HCT116 (cell line): ENCODE measurements at regions not wholly inside any gene's neighbourhood (a gene's known extent, or its start where the extent isn't known, plus 50 kb on each side); places are given as distances from the start of the nearest gene placed in this dataset.

ENCODE experiments used
- ATAC-seq: fragments of 200-7000 bp; cut with Tn5 transposase; 2 replicates; pipeline ENCODE4 v1.9.1; 2020; ENCODE audit warnings: mild to moderate bottlenecking, moderate library complexity
- BruUV-seq: library from RNA; stranded (reverse); fragments of 400-500 nt; replicated peaks from 2 replicates; lab custom pipeline; 2021; lab: Mats Ljungman, UMichigan
- CTCF ChIA-PET: fragments of 300-600 bp; sonication (Branson Sonifier 250); formaldehyde crosslinking; loops from one replicate; lab custom pipeline; 2021; ENCODE audit warnings: antibody characterized with exemption; lab: Charles Lee
- POLR2A ChIA-PET: fragments of 300-600, 350-600 bp; sonication (Branson Sonifier 250); formaldehyde crosslinking; loops from one replicate; lab custom pipeline; 2021; ENCODE audit warnings: antibody characterized with exemption; lab: Charles Lee
- RAD21 ChIA-PET, 2 experiments: fragments of 300-600 bp; sonication (Branson Sonifier 250); formaldehyde crosslinking; loops; one replicate each; lab custom pipeline; 2023; ENCODE audit warnings: low total read pairs in 2 of 2; ENCODE audit not compliant: uncharacterized antibody in 2 of 2, unreplicated experiment in 2 of 2, low non-redundant PET in 1 of 2; lab: Charles Lee
- DNase-seq: peaks from one replicate; pipeline ENCODE4 v3.0.0-alpha.2; 2010; ENCODE audit warnings: low read depth, low spot score
- H2AFZ ChIP-seq: fragments of 200-600 bp; shearing (Covaris generic), sonication (generic); 2 replicates; pipeline ENCODE4 v1.6.1; 2017; ENCODE audit warnings: low read depth, mixed run types, mixed read lengths, antibody characterized with exemption, low read length; ENCODE audit not compliant: poor library complexity, severe bottlenecking
- H3K27ac ChIP-seq: 2 replicates; pipeline ENCODE4 v1.5.1; 2012; ENCODE audit warnings: low read depth, low read length
- H3K27me3 ChIP-seq: fragments of 200-600 bp; sonication (generic); 2 replicates; pipeline ENCODE4 v1.6.1; 2016; ENCODE audit warnings: mixed run types, low read length, mixed read lengths; ENCODE audit not compliant: insufficient read depth
- H3K36me3 ChIP-seq, 2 experiments: fragments of 200-500 bp in 1 of 2; fragments of 200-600 bp in 1 of 2; sonication (Bioruptor generic) in 1 of 2; sonication (generic) in 1 of 2; 2 replicates each; pipeline versions ENCODE4 v1.5.1 to v1.6.1; 2014 to 2016; ENCODE audit warnings: low read length in 2 of 2, inconsistent platforms in 1 of 2, mixed read lengths in 1 of 2, mixed run types in 1 of 2; ENCODE audit not compliant: insufficient read depth in 2 of 2, control insufficient read depth in 1 of 2
- H3K4me1 ChIP-seq, 2 experiments: fragments of 200-600 bp in 1 of 2; sonication (generic) in 1 of 2; 2 replicates each; pipeline versions ENCODE4 v1.5.1 to v1.6.1; 2012 to 2017; ENCODE audit warnings: low read length in 2 of 2, inconsistent platforms in 1 of 2, mild to moderate bottlenecking in 1 of 2, mixed read lengths in 1 of 2, mixed run types in 1 of 2, moderate library complexity in 1 of 2; ENCODE audit not compliant: insufficient read depth in 2 of 2, control insufficient read depth in 1 of 2
- H3K4me2 ChIP-seq: fragments of 200-600 bp; sonication (generic); 2 replicates; pipeline ENCODE4 v1.6.1; 2017; ENCODE audit warnings: mixed run types, low read length, mixed read lengths
- H3K4me3 ChIP-seq, 2 experiments: fragments of 200-600 bp in 1 of 2; sonication (generic) in 1 of 2; replicated peaks in 1 of 2; 2 replicates each; pipeline ENCODE4 v1.5.1; 2011 to 2016; ENCODE audit warnings: low read length in 2 of 2, control low read depth in 1 of 2, low read depth in 1 of 2, mild to moderate bottlenecking in 1 of 2, mixed read lengths in 1 of 2, mixed run types in 1 of 2
- H3K79me2 ChIP-seq: fragments of 200-600 bp; sonication (generic); 2 replicates; pipeline ENCODE4 v1.6.1; 2017; ENCODE audit warnings: mild to moderate bottlenecking, mixed run types, low read length, moderate library complexity, mixed read lengths; ENCODE audit not compliant: insufficient read depth
- H3K9ac ChIP-seq: fragments of 200-600 bp; sonication (generic); 2 replicates; pipeline ENCODE4 v1.6.1; 2016; ENCODE audit warnings: low read length, mixed read lengths
- H3K9me2 ChIP-seq: fragments of 200-600 bp; sonication (generic), shearing (Covaris generic); 2 replicates; pipeline ENCODE4 v1.6.1; 2017; ENCODE audit warnings: mixed run types, mild to moderate bottlenecking, moderate library complexity; ENCODE audit not compliant: insufficient read depth
- H3K9me3 ChIP-seq, 2 experiments: fragments of 200-500 bp in 1 of 2; fragments of 200-600 bp in 1 of 2; sonication (Bioruptor generic) in 1 of 2; sonication (generic) in 1 of 2; 2 replicates each; pipeline ENCODE4 v1.6.1; 2014 to 2017; ENCODE audit warnings: low read length in 2 of 2, mixed read lengths in 2 of 2, inconsistent platforms in 1 of 2, low read depth in 1 of 2, mild to moderate bottlenecking in 1 of 2, mixed run types in 1 of 2, moderate library complexity in 1 of 2; ENCODE audit not compliant: control insufficient read depth in 1 of 2, insufficient read depth in 1 of 2
- H4K20me1 ChIP-seq: fragments of 200-600 bp; sonication (generic), shearing (Covaris generic); 2 replicates; pipeline ENCODE4 v1.6.1; 2017; ENCODE audit warnings: mixed run types, mild to moderate bottlenecking, moderate library complexity; ENCODE audit not compliant: insufficient read depth
- ATF3 ChIP-seq: IDR thresholded peaks from 2 replicates; pipeline ENCODE4 v1.6.1; 2012
- CBX3 ChIP-seq: IDR thresholded peaks from 2 replicates; pipeline ENCODE4 v1.6.1; 2012; ENCODE audit warnings: low read depth
- POLR2AphosphoS5 ChIP-seq: IDR thresholded peaks from 2 replicates; pipeline ENCODE4 v1.6.1; 2011; ENCODE audit warnings: mild to moderate bottlenecking, low read depth, low read length, moderate library complexity
- REST ChIP-seq: IDR thresholded peaks from 2 replicates; pipeline ENCODE4 v1.6.1; 2012; ENCODE audit warnings: low read depth
- SIN3A ChIP-seq: IDR thresholded peaks from 2 replicates; pipeline ENCODE4 v1.6.1; 2012; ENCODE audit warnings: low read depth
- ZBTB33 ChIP-seq: IDR thresholded peaks from 2 replicates; pipeline ENCODE4 v1.6.1; 2011; ENCODE audit warnings: mild to moderate bottlenecking, low read length, moderate library complexity; ENCODE audit not compliant: insufficient replicate concordance; ENCODE audit errors: extremely low read depth
- intact Hi-C: fragments of 100-400 bp; cut with micrococcal nuclease; formaldehyde crosslinking; loops from 2 replicates; pipeline ENCODE4 v1.10.0; 2022

- Histone ChIP-seq H3K9me2 (no peaks in the 10 kb centered on the region), H3K36me3 (no peaks in the 10 kb centered on the region), H3K4me3 (no peak overlapping the region), H3K4me1 (no peaks in the 10 kb centered on the region), H3K4me2 (no peak overlapping the region), H2AFZ (no peak overlapping the region), H4K20me1 (no peaks in the 10 kb centered on the region), H3K9me3 (no peaks in the 10 kb centered on the region), H3K27ac (no peak overlapping the region), H3K9ac (no peak overlapping the region), H3K27me3 (peaks cover 20% of the 10 kb centered on the region; the same call in 1 of the 2 replicates), H3K79me2 (no peaks in the 10 kb centered on the region)
- POLR2A ChIA-PET, result no interaction called here
- DNase-seq (no peak), ATAC-seq (no peak)
- CTCF ChIA-PET, result no interaction called here
- intact Hi-C loops, result no loop called here
- RAD21 ChIA-PET, result no interaction called here
- TF ChIP-seq SIN3A (no peak), ZBTB33 (no peak), ATF3 (no peak), POLR2AphosphoS5 (no peak), CBX3 (no peak), REST (no peak)
- BruUV-seq, result no TSS peak
Observed at GRCh38 chr18:24632158-24632988, 171.9 kb downstream of the HRH4 start.
